SKM-1 (cell line): ENCODE measurements at regions not wholly inside any gene's neighbourhood (a gene's known extent, or its start where the extent isn't known, plus 50 kb on each side); places are given as distances from the start of the nearest gene placed in this dataset.

Source experiments
- DNase-seq: peaks from one replicate; lab custom pipeline; 2025; ENCODE audit not compliant: unreplicated experiment; lab: John Stamatoyannopoulos, UW

DNA sequence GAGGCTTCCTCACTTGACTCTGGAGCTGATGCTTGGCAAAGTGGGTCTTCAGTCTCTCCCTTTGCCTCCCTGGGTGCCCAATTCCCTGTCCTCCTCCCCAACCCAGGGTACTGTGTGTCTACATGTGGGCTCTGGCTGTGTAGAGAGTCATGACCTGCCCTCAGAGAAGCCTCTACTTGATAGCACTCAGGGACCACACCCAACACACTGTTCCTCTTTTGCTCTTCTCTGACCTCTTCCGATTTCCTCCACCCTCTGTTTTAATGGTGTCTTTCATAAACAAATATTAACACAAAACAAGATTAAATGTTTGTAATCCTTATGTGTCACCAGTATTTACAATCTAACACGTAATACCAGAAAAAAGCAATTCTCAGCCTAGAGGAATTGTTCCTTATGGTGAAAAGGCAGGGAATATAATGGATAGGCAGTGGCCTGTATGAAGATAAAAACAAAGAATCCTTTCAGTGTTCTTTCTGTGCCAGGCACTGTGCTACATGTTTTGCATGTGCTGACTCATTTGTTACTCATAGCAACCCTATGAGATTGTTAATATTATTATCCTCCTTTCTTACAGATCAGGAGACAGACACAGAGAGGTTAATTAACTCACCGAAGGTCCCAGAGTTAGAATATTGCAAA lies 58.2 kb downstream of the HSD3B1 start:
- peak; percentile 27 for DNase-seq

DNA sequence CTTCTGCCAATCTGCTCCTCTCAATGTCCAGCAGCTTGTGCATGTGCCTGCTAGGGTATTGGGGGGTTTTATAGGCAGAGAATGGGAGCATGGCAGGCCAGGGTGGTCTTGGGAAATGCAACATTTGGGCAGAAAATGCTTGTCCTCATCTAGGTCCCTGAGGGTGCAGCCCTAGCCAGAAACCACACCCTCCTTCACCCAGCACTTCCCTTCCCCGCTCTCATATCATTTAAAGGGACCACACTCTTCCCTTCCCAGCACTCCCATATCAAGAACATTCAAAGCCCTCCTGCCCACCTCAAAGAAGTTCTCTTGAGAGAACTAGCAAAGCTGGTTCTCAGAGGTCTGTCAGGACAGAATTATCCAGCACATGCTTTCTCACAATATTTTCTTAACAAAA lies 62.1 kb downstream of the HSD3B1 start:
- no peak for DNase-seq
